Keratinocyte (primary cell): ENCODE measurements at regions not wholly inside any gene's neighbourhood (a gene's known extent, or its start where the extent isn't known, plus 50 kb on each side); places are given as distances from the start of the nearest gene placed in this dataset.

Experiments
- EZH2 ChIP-seq: IDR thresholded peaks from one replicate; pipeline ENCODE4 v1.6.1; 2012; ENCODE audit warnings: inconsistent platforms, mild to moderate bottlenecking, low read length, moderate library complexity
- TF ChIP-seq, protein P1 (sequence below), 3 experiments: IDR thresholded peaks in 1 of 3; conservative IDR thresholded peaks in 1 of 3; optimal IDR thresholded peaks in 1 of 3; 2 replicates in 2 of 3; 3 replicates in 1 of 3; pipeline versions ENCODE3 to v1.5.1; 2011; ENCODE audit warnings: low read length in 3 of 3, mild to moderate bottlenecking in 3 of 3, moderate library complexity in 2 of 3, control low read depth in 1 of 3, inconsistent platforms in 1 of 3; ENCODE audit not compliant: insufficient read depth in 2 of 3; ENCODE audit errors: extremely low read depth in 1 of 3

DNA sequence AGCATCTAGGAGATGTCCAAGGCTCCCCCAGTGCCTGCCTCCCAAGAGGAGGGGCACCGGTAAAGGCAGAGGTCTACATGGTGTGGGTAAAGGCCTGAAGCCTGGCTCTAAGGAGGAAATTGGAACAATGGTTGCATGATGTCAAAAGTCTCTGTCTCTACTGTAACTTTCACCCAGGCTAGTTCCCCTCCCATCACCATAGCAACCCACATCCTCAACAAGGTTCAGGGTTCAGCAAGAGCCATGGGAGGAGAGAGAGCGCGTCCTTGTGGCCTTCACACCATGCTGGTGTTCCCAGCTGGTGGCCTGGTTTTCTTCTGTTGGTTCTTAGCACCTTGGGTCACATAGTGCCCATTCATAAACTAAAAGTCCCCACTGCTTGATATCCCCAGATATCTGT is 196.7 kb upstream of the CDH5 start:
- TF ChIP-seq EZH2: no peak
- TF ChIP-seq, protein P1, sequence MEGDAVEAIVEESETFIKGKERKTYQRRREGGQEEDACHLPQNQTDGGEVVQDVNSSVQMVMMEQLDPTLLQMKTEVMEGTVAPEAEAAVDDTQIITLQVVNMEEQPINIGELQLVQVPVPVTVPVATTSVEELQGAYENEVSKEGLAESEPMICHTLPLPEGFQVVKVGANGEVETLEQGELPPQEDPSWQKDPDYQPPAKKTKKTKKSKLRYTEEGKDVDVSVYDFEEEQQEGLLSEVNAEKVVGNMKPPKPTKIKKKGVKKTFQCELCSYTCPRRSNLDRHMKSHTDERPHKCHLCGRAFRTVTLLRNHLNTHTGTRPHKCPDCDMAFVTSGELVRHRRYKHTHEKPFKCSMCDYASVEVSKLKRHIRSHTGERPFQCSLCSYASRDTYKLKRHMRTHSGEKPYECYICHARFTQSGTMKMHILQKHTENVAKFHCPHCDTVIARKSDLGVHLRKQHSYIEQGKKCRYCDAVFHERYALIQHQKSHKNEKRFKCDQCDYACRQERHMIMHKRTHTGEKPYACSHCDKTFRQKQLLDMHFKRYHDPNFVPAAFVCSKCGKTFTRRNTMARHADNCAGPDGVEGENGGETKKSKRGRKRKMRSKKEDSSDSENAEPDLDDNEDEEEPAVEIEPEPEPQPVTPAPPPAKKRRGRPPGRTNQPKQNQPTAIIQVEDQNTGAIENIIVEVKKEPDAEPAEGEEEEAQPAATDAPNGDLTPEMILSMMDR (optimal IDR thresholded peaks at IDR 0.05 in 1 of 3, IDR thresholded peaks at IDR 0.05 in 1 of 3, conservative IDR thresholded peaks at IDR 0.05 in 1 of 3; ENCODE audit: extremely low read depth in 1 of 3, insufficient read depth in 2 of 3, low read length in 3 of 3): no peak
